ENCODE measurements at regions not wholly inside any gene's neighbourhood (a gene's known extent, or its start where the extent isn't known, plus 50 kb on each side); places are given as distances from the start of the nearest gene placed in this dataset.

DNA sequence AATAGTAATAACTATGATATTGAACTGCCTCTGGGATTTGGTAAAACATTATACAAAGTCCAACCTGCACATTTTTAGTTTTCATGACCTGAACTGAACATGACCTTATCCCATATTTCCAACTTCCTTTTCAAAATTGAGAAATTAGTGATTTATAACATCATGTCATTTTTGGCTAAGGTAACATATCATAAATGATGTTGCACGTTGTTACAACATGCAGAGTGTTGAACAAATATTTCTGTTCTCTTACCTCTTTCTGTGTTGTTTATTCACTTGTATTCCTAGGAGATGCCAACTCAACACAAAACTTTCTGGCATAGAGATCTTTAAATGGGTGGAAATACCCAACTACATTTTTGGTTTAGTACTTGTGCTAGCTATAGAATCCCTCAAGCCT lies 496.0 kb downstream of the SLC6A15 start:
- Histone ChIP-seq H3K4me2 (ENCODE audit: low read length) (no peak overlapping the region), H3K27me3 (ENCODE audit: low read depth, low read length) (no peaks in the 10 kb centered on the region), H3K4me1 (ENCODE audit: low read length) (peaks cover 10% of the 10 kb centered on the region), H3K9ac (ENCODE audit: low read length) (no peak overlapping the region), H4K20me1 (ENCODE audit: insufficient read depth, low read length) (no peaks in the 10 kb centered on the region), H3K27ac (ENCODE audit: low read length) (no peak overlapping the region), H3K4me3 (ENCODE audit: low read length) (no peak overlapping the region), H2AFZ (ENCODE audit: low read depth, low read length) (no peak overlapping the region), H3K9me3 (ENCODE audit: insufficient read depth, low read length) (no peaks in the 10 kb centered on the region), H3K79me2 (ENCODE audit: low read length) (no peaks in the 10 kb centered on the region), H3K36me3 (replicated peaks; ENCODE audit: low read depth, low read length) (no peaks in the 10 kb centered on the region)
- TF ChIP-seq, protein P1, sequence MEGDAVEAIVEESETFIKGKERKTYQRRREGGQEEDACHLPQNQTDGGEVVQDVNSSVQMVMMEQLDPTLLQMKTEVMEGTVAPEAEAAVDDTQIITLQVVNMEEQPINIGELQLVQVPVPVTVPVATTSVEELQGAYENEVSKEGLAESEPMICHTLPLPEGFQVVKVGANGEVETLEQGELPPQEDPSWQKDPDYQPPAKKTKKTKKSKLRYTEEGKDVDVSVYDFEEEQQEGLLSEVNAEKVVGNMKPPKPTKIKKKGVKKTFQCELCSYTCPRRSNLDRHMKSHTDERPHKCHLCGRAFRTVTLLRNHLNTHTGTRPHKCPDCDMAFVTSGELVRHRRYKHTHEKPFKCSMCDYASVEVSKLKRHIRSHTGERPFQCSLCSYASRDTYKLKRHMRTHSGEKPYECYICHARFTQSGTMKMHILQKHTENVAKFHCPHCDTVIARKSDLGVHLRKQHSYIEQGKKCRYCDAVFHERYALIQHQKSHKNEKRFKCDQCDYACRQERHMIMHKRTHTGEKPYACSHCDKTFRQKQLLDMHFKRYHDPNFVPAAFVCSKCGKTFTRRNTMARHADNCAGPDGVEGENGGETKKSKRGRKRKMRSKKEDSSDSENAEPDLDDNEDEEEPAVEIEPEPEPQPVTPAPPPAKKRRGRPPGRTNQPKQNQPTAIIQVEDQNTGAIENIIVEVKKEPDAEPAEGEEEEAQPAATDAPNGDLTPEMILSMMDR (IDR thresholded peaks at IDR 0.05; ENCODE audit: low read depth, low read length): no peak
- TF ChIP-seq EZH2phosphoT487 (IDR thresholded peaks at IDR 0.05; ENCODE audit: low read depth): no peak

DNA sequence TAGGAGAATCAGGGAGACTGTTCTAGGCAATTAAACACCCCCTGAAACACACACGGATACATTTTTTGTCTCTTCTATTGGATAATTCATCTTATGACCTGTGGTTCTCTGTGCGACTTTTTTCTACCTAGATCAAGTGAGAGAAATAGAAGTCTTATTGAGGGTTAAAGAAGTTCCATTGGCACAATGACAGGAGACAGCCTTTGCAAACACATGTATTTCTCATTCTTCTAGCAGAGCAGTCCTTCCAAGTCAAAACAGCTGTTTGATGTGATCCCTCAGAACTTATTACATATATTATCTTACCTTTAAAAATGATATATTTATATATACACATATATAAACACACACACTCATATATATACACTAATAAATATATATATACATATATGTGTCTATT lies 496.7 kb downstream of the SLC6A15 start:
- H3K27me3 ChIP-seq (ENCODE audit: low read depth, low read length): no peaks in the 10 kb centered on the region
- no peaks in the 10 kb centered on the region for H3K36me3 ChIP-seq (replicated peaks; ENCODE audit: low read depth, low read length)
- H3K4me3 ChIP-seq (ENCODE audit: low read length): no peak overlapping the region
- H3K27ac ChIP-seq (ENCODE audit: low read length): no peak overlapping the region
- H4K20me1 ChIP-seq (ENCODE audit: insufficient read depth, low read length): no peaks in the 10 kb centered on the region
- no peak overlapping the region for H3K9ac ChIP-seq (ENCODE audit: low read length)
- no peak for TF ChIP-seq EZH2phosphoT487 (IDR thresholded peaks at IDR 0.05; ENCODE audit: low read depth)
- TF ChIP-seq, protein P1 (IDR thresholded peaks at IDR 0.05; ENCODE audit: low read depth, low read length): no peak
- H3K4me2 ChIP-seq (ENCODE audit: low read length): no peak overlapping the region
- H2AFZ ChIP-seq (ENCODE audit: low read depth, low read length): no peak overlapping the region
- H3K79me2 ChIP-seq (ENCODE audit: low read length): no peaks in the 10 kb centered on the region
- H3K9me3 ChIP-seq (ENCODE audit: insufficient read depth, low read length): no peaks in the 10 kb centered on the region
- peaks cover 4% of the 10 kb centered on the region for H3K4me1 ChIP-seq (ENCODE audit: low read length)

DNA sequence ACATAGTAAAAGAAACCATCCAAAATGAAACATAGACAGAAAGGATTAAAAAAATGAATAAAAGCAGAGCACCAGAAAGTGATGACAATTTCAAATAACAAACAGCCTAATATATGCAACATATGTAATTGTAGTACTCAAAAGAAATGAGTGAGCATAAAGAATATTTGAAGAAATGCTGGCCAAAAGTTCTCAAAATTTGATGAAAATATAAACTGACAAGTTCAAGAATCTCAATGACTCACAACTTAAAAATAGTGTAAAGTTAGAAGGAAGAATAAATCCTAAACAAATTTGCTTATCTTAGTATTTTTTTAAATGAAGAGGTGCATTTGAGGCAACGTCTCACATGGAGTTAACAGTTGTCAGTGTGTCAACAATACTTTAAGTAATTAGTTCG lies 498.9 kb downstream of the SLC6A15 start:
- Histone ChIP-seq H2AFZ (ENCODE audit: low read depth, low read length) (no peak overlapping the region), H3K9me3 (ENCODE audit: insufficient read depth, low read length) (no peaks in the 10 kb centered on the region), H3K27me3 (ENCODE audit: low read depth, low read length) (no peaks in the 10 kb centered on the region), H3K27ac (ENCODE audit: low read length) (no peak overlapping the region), H3K36me3 (replicated peaks; ENCODE audit: low read depth, low read length) (no peaks in the 10 kb centered on the region), H3K79me2 (ENCODE audit: low read length) (no peaks in the 10 kb centered on the region), H3K4me3 (ENCODE audit: low read length) (no peak overlapping the region), H4K20me1 (ENCODE audit: insufficient read depth, low read length) (no peaks in the 10 kb centered on the region), H3K4me1 (ENCODE audit: low read length) (no peaks in the 10 kb centered on the region), H3K9ac (ENCODE audit: low read length) (no peak overlapping the region), H3K4me2 (ENCODE audit: low read length) (no peak overlapping the region)
- TF ChIP-seq EZH2phosphoT487 (IDR thresholded peaks at IDR 0.05; ENCODE audit: low read depth): no peak
- TF ChIP-seq, protein P1 (IDR thresholded peaks at IDR 0.05; ENCODE audit: low read depth, low read length): no peak

- H4K20me1 ChIP-seq (ENCODE audit: insufficient read depth, low read length): no peaks in the 10 kb centered on the region
- H3K9me3 ChIP-seq (ENCODE audit: insufficient read depth, low read length): no peaks in the 10 kb centered on the region
- no peaks in the 10 kb centered on the region for H3K27me3 ChIP-seq (ENCODE audit: low read depth, low read length)
- H2AFZ ChIP-seq (ENCODE audit: low read depth, low read length): no peak overlapping the region
- H3K4me2 ChIP-seq (ENCODE audit: low read length): no peak overlapping the region
- no peak for TF ChIP-seq EZH2phosphoT487 (IDR thresholded peaks at IDR 0.05; ENCODE audit: low read depth)
- TF ChIP-seq, protein P1 (IDR thresholded peaks at IDR 0.05; ENCODE audit: low read depth, low read length): no peak
- H3K79me2 ChIP-seq (ENCODE audit: low read length): no peaks in the 10 kb centered on the region
- H3K4me1 ChIP-seq (ENCODE audit: low read length): no peaks in the 10 kb centered on the region
- H3K27ac ChIP-seq (ENCODE audit: low read length): no peak overlapping the region
- H3K9ac ChIP-seq (ENCODE audit: low read length): no peak overlapping the region
- no peak overlapping the region for H3K4me3 ChIP-seq (ENCODE audit: low read length)
- no peaks in the 10 kb centered on the region for H3K36me3 ChIP-seq (replicated peaks; ENCODE audit: low read depth, low read length)
Observed at GRCh38 chr12:84412226-84412625, 500.4 kb downstream of the SLC6A15 start.
